Osteoblast (primary cell): ENCODE measurements at regions not wholly inside any gene's neighbourhood (a gene's known extent, or its start where the extent isn't known, plus 50 kb on each side); places are given as distances from the start of the nearest gene placed in this dataset.
"Not testable (repeated sequence)": the region's sequence is repeated elsewhere in the genome, so short reads cannot be mapped to it uniquely, and the experiment has no call there.

ENCODE experiments used
- DNase-seq: peaks from one replicate; pipeline ENCODE4 v3.0.0; 2011; ENCODE audit warnings: low spot score, mixed read lengths; ENCODE audit not compliant: insufficient read length; ENCODE audit errors: missing footprints
- H2AFZ ChIP-seq: 2 replicates; pipeline ENCODE4 v1.6.0; 2011; ENCODE audit warnings: mild to moderate bottlenecking, low read length
- H3K27ac ChIP-seq: 2 replicates; pipeline ENCODE4 v1.5.1; 2011; ENCODE audit warnings: mild to moderate bottlenecking, low read depth, low read length, moderate library complexity
- H3K27me3 ChIP-seq: 2 replicates; pipeline ENCODE4 v1.6.0; 2012; ENCODE audit warnings: mild to moderate bottlenecking, control low read depth, inconsistent platforms, low read length, moderate library complexity; ENCODE audit not compliant: insufficient read depth
- H3K36me3 ChIP-seq: 2 replicates; pipeline ENCODE4 v1.5.1; 2011; ENCODE audit warnings: mild to moderate bottlenecking, low read length, control low read depth, moderate library complexity; ENCODE audit not compliant: insufficient read depth
- H3K4me1 ChIP-seq: 2 replicates; pipeline ENCODE4 v1.5.1; 2011; ENCODE audit warnings: mild to moderate bottlenecking, low read length, control low read depth, moderate library complexity; ENCODE audit not compliant: insufficient read depth
- H3K4me2 ChIP-seq: 2 replicates; pipeline ENCODE4 v1.6.0; 2011; ENCODE audit warnings: mild to moderate bottlenecking, low read length; ENCODE audit not compliant: insufficient read depth
- H3K4me3 ChIP-seq: fragments of 200-600 bp; sonication (generic); 3 replicates; pipeline ENCODE4 v1.5.1; 2012; ENCODE audit warnings: mild to moderate bottlenecking, low read length, inconsistent platforms; ENCODE audit not compliant: insufficient read depth
- H3K79me2 ChIP-seq: 2 replicates; pipeline ENCODE4 v1.6.0; 2012; ENCODE audit warnings: mild to moderate bottlenecking, low read length, control low read depth, inconsistent platforms; ENCODE audit not compliant: insufficient read depth
- H3K9me3 ChIP-seq: 2 replicates; pipeline ENCODE4 v1.5.1; 2011; ENCODE audit warnings: low read depth, low read length, control low read depth
- H4K20me1 ChIP-seq: 2 replicates; pipeline ENCODE4 v1.6.0; 2012; ENCODE audit warnings: mild to moderate bottlenecking, low read length, control low read depth; ENCODE audit not compliant: insufficient read depth
- TF ChIP-seq, protein P1 (sequence below): IDR thresholded peaks from 2 replicates; pipeline ENCODE4 v1.5.1; 2011; ENCODE audit warnings: mild to moderate bottlenecking, low read depth, low read length, moderate library complexity; ENCODE audit errors: extremely low read depth

DNA sequence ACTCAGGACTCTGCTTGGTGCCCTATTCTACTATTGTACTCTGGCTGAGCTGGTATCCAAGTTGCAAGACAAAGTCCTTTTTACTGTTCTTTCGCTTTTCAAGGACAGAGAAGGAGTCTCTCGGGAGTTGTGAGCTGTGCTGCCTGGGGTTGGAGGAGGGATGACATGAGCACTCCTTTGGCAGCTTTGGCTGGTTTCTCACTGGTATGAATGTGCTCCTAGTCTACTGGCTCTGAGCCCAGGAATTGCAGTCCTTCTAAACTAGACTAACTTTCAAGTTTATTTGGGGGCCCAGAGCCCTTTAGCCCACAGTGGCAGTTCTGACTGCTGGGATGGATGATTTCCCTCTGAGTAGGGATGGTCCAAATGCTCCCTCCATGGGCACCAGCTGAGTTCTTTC, 997.1 kb downstream of the RAB28 start:
- no peak overlapping the region for H3K27ac ChIP-seq
- no peaks in the 10 kb centered on the region for H3K36me3 ChIP-seq
- no peak overlapping the region for H3K4me2 ChIP-seq
- H3K9me3 ChIP-seq: no peaks in the 10 kb centered on the region
- no peak overlapping the region for H2AFZ ChIP-seq
- H3K27me3 ChIP-seq: no peaks in the 10 kb centered on the region
- H4K20me1 ChIP-seq: no peaks in the 10 kb centered on the region
- H3K79me2 ChIP-seq: no peaks in the 10 kb centered on the region
- TF ChIP-seq, protein P1, sequence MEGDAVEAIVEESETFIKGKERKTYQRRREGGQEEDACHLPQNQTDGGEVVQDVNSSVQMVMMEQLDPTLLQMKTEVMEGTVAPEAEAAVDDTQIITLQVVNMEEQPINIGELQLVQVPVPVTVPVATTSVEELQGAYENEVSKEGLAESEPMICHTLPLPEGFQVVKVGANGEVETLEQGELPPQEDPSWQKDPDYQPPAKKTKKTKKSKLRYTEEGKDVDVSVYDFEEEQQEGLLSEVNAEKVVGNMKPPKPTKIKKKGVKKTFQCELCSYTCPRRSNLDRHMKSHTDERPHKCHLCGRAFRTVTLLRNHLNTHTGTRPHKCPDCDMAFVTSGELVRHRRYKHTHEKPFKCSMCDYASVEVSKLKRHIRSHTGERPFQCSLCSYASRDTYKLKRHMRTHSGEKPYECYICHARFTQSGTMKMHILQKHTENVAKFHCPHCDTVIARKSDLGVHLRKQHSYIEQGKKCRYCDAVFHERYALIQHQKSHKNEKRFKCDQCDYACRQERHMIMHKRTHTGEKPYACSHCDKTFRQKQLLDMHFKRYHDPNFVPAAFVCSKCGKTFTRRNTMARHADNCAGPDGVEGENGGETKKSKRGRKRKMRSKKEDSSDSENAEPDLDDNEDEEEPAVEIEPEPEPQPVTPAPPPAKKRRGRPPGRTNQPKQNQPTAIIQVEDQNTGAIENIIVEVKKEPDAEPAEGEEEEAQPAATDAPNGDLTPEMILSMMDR: no peak
- no peaks in the 10 kb centered on the region for H3K4me1 ChIP-seq
- DNase-seq: no peak
- H3K4me3 ChIP-seq: no peak overlapping the region

DNA sequence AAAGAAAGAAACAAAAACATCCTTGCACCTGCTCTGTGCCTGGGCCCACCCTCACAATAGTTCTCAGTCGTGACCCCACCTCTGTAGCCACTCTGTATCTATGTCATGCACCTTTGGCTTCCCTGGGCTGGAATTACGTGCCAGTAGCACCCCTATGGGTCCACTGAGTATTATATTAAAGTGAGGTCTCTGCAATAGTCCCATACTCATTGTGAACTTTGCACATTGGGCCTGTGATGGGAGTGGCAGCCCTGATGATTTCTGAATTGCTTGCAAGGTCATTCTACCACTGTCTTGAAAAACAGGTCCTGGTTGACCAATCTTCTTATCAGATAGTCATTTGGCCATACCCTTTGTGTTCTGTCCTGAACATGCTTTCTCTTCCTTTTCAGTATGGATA, 1012.1 kb downstream of the RAB28 start:
- H3K27me3 ChIP-seq: no peaks in the 10 kb centered on the region
- H3K4me3 ChIP-seq: no peak overlapping the region
- H4K20me1 ChIP-seq: no peaks in the 10 kb centered on the region
- H3K4me1 ChIP-seq: no peaks in the 10 kb centered on the region
- no peaks in the 10 kb centered on the region for H3K9me3 ChIP-seq
- TF ChIP-seq, protein P1: no peak
- H3K4me2 ChIP-seq: no peak overlapping the region
- H3K36me3 ChIP-seq: no peaks in the 10 kb centered on the region
- H3K79me2 ChIP-seq: no peaks in the 10 kb centered on the region
- H2AFZ ChIP-seq: no peak overlapping the region
- DNase-seq: no peak
- H3K27ac ChIP-seq: no peak overlapping the region

DNA sequence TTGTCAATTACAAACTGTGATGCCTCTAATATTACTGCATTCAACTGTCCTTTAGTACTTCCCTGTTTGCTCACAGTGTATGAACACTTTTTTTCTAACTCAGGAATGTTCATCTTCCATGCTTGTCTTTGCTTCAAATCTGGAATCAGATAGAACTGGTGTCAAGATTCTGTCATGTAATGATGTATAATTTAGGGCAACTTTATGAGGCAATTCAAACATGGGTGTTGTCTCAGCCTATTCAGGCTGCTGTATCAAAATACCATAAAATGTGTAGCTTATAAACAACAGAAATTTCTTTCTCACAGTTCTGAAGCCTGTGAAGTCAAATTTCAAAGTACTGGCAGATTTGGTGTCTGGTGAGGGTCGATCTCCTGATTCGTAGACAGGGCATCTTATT, 1012.9 kb downstream of the RAB28 start:
- H2AFZ ChIP-seq: no peak overlapping the region
- H3K4me1 ChIP-seq: no peaks in the 10 kb centered on the region
- H3K4me2 ChIP-seq: no peak overlapping the region
- TF ChIP-seq, protein P1: no peak
- H3K9me3 ChIP-seq: no peaks in the 10 kb centered on the region
- H3K79me2 ChIP-seq: no peaks in the 10 kb centered on the region
- no peak overlapping the region for H3K27ac ChIP-seq
- no peaks in the 10 kb centered on the region for H3K36me3 ChIP-seq
- DNase-seq: no peak
- H3K4me3 ChIP-seq: no peak overlapping the region
- no peaks in the 10 kb centered on the region for H3K27me3 ChIP-seq
- no peaks in the 10 kb centered on the region for H4K20me1 ChIP-seq

DNA sequence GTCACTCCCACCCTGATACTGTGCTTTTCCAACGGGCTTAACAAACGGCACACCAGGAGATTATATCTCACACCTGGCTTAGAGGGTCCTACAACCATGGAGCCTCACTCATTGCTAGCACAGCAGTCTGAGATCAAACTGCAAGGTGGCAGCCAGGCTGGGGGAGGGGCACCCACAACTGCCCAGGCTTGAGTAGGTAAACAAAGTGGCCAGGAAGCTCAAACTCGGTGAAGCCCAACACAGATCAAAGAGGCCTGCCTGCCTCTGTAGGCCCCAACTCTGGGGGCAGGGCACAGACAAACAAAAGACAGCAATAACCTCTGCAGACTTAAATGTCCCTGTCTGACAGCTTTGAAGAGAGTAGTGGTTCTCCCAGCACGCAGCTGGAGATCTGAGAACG, 1022.6 kb downstream of the RAB28 start:
- not testable (repeated sequence) for H4K20me1 ChIP-seq, H3K27ac ChIP-seq, H3K4me1 ChIP-seq, H3K36me3 ChIP-seq, H3K9me3 ChIP-seq, H3K4me3 ChIP-seq, H3K79me2 ChIP-seq, H2AFZ ChIP-seq, H3K4me2 ChIP-seq, H3K27me3 ChIP-seq, DNase-seq

DNA sequence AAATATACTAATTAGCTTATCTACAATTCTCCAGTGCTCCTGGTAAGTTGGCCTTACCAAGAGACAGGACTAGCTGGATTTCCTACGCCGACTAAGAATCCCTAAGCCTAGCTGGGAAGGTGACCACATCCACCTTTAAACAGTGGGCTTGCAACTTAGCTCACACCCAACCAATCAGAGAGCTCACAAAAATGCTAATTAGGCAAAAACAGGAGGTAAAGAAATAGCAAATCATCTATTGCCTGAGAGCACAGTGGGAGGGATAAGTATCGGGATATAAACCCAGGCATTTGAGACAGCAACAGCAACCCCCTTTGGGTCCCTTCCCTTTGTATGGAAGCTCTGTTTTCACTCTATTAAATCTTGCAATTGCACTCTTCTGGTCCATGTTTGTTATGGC, 1025.0 kb downstream of the RAB28 start:
- no peaks in the 10 kb centered on the region for H4K20me1 ChIP-seq
- TF ChIP-seq, protein P1: no peak
- no peaks in the 10 kb centered on the region for H3K36me3 ChIP-seq
- H3K4me1 ChIP-seq: no peaks in the 10 kb centered on the region
- H3K79me2 ChIP-seq: no peaks in the 10 kb centered on the region
- no peaks in the 10 kb centered on the region for H3K27me3 ChIP-seq
- no peaks in the 10 kb centered on the region for H3K9me3 ChIP-seq
- H3K4me2 ChIP-seq: no peak overlapping the region
- DNase-seq: no peak
- H3K4me3 ChIP-seq: no peak overlapping the region
- no peak overlapping the region for H3K27ac ChIP-seq
- H2AFZ ChIP-seq: no peak overlapping the region
